Cardiac muscle cell (in vitro differentiated cells and primary cell): ENCODE measurements at regions not wholly inside any gene's neighbourhood (a gene's known extent, or its start where the extent isn't known, plus 50 kb on each side); places are given as distances from the start of the nearest gene placed in this dataset.

Experiments
- DNase-seq, 2 donors: peaks; one replicate each; pipeline versions ENCODE4 v3.0.0 to v3.0.0-alpha.2; 2010 to 2017; ENCODE audit warnings: low read depth in 1 of 2, low spot score in 1 of 2
- H3K27ac ChIP-seq: fragments of 200-600 bp; sonication (generic); 2 replicates; pipeline ENCODE4 v1.5.1; 2016
- H3K27me3 ChIP-seq: fragments of 200-600 bp; sonication (generic); 2 replicates; pipeline ENCODE4 v1.6.0; 2016; ENCODE audit warnings: control low read depth
- H3K36me3 ChIP-seq: fragments of 200-600 bp; sonication (generic); 2 replicates; pipeline ENCODE4 v1.5.1; 2016; ENCODE audit warnings: control low read depth
- H3K4me1 ChIP-seq: fragments of 200-600 bp; sonication (generic); 2 replicates; pipeline ENCODE4 v1.8.1; 2017; ENCODE audit warnings: low read depth, mild to moderate bottlenecking, mixed run types
- H3K4me3 ChIP-seq: fragments of 200-600 bp; sonication (generic); 2 replicates; pipeline ENCODE4 v1.5.1; 2016; ENCODE audit warnings: mild to moderate bottlenecking
- H3K9me3 ChIP-seq: fragments of 200-600 bp; sonication (generic); 2 replicates; pipeline ENCODE4 v1.5.1; 2017; ENCODE audit warnings: low read depth, mild to moderate bottlenecking, control low read depth
- TF ChIP-seq, protein P1 (sequence below): IDR thresholded peaks from 2 replicates; pipeline ENCODE4 v1.5.1; 2012; ENCODE audit warnings: low read depth, mild to moderate bottlenecking, low read length

DNA sequence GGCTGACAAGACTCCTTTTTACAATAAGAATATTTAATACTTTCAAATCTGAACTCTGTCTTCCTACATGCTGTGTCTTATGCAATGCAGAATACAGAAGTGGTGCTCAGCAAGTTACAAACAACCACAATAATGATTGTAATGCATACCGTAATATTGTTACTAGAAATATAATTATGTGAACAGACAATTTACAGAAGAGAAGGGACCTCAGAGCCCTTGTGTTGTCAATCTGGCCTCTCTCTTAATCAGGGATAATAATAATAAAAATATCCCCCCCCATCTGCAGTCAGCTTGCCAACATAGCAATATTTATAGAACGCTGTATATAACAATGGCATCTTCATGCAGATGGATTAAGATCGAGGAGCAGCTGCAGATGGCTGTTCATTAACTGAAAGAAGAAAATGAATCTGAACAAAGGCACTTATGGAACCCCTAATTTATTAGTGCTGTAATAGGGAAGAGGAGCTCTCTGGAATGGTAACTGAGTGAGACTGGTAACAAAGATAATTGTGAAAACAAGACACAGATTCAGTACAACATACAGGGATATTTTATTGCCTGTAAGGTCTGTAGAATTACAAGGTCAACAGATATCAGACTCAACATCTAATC lies 106.3 kb downstream of the TMEM26 start:
- peak in 1 of 2 donors; percentile 4 for DNase-seq
- Histone ChIP-seq H3K4me3 (no peak overlapping the region), H3K4me1 (no peaks in the 10 kb centered on the region), H3K27me3 (no peaks in the 10 kb centered on the region), H3K9me3 (no peaks in the 10 kb centered on the region), H3K36me3 (no peaks in the 10 kb centered on the region), H3K27ac (no peak overlapping the region)
- TF ChIP-seq, protein P1, sequence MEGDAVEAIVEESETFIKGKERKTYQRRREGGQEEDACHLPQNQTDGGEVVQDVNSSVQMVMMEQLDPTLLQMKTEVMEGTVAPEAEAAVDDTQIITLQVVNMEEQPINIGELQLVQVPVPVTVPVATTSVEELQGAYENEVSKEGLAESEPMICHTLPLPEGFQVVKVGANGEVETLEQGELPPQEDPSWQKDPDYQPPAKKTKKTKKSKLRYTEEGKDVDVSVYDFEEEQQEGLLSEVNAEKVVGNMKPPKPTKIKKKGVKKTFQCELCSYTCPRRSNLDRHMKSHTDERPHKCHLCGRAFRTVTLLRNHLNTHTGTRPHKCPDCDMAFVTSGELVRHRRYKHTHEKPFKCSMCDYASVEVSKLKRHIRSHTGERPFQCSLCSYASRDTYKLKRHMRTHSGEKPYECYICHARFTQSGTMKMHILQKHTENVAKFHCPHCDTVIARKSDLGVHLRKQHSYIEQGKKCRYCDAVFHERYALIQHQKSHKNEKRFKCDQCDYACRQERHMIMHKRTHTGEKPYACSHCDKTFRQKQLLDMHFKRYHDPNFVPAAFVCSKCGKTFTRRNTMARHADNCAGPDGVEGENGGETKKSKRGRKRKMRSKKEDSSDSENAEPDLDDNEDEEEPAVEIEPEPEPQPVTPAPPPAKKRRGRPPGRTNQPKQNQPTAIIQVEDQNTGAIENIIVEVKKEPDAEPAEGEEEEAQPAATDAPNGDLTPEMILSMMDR = no peak

DNA sequence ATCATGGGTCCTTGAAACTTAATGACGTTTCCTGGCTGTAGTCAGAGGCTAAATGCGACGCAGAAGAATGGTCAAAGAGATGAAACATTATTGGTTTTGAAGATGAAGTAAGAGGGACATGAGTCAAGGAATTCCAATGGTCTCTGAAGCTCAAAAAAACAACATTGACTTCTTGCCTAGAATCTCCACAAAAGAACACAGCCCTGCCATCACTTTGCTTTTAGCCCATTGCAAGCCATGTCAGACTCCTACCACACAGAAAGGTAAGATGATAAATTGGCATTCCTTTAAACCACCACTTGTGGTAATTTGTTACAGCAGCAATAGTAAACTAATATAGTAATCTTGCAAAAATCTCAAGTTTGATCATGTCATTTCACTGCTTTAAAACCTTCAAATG lies 109.4 kb downstream of the TMEM26 start:
- no peak overlapping the region for H3K4me3 ChIP-seq
- TF ChIP-seq, protein P1 = no peak
- H3K27ac ChIP-seq = no peak overlapping the region
- no peaks in the 10 kb centered on the region for H3K4me1 ChIP-seq
- no peaks in the 10 kb centered on the region for H3K36me3 ChIP-seq
- no peak for DNase-seq
- H3K27me3 ChIP-seq = no peaks in the 10 kb centered on the region
- no peaks in the 10 kb centered on the region for H3K9me3 ChIP-seq

DNA sequence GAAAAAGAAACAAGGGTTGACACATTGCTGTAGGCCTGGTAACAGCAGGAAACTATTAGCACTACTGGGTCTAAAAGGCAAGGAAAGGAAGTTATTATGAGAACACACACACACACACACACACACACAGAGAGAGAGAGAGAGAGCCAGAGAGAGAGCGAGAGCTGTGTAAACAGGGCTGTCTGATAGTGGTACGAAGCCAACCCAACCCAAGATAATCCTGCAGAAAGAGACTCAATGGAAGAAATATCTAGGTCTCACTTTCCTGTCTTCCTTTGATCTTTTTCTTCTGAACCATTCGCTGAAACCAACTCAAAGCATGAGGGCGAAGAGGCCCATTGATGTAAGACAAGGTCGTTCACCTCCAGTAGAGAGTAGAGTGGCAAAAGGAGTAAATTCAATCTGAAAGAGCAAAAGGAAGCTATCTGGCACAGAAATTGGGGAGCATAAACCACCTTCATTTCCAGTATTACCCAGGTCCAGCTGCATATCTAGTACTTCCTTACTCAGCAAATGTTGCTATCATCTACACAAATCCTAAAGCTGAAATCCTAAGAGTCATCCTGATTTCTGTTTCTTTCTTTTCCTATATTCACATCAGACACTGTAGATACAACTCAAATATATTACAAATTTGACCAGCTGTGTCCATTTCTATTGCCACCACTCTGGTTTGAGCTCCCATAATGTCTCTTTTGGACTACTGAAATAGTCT lies 110.2 kb downstream of the TMEM26 start:
- no peak for DNase-seq
- Histone ChIP-seq H3K27me3 (no peaks in the 10 kb centered on the region), H3K9me3 (no peaks in the 10 kb centered on the region), H3K27ac (no peak overlapping the region), H3K4me3 (no peak overlapping the region), H3K4me1 (no peaks in the 10 kb centered on the region), H3K36me3 (no peaks in the 10 kb centered on the region)
- TF ChIP-seq, protein P1 = no peak

DNA sequence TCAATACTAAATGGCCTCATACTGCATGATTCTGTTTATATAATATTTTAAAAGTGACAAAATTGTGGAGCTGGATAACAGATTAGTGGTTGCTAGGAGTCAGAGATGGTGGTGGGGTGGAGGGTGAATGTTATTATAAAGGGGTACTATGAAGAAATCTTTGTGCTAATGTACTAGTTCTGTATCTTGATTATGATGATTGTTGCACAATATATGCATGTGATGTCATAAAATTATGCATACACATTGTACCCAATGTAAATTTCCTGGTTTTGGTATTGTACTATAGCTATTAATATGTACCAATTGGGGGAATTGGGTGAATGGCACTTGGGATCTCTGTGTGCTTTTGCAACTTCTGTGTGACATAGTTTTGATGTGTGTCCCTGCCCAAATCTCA lies 112.2 kb downstream of the TMEM26 start:
- Histone ChIP-seq H3K4me3 (no peak overlapping the region), H3K4me1 (no peaks in the 10 kb centered on the region), H3K9me3 (no peaks in the 10 kb centered on the region), H3K36me3 (no peaks in the 10 kb centered on the region), H3K27ac (no peak overlapping the region), H3K27me3 (no peaks in the 10 kb centered on the region)
- TF ChIP-seq, protein P1 = no peak
- DNase-seq = no peak

DNA sequence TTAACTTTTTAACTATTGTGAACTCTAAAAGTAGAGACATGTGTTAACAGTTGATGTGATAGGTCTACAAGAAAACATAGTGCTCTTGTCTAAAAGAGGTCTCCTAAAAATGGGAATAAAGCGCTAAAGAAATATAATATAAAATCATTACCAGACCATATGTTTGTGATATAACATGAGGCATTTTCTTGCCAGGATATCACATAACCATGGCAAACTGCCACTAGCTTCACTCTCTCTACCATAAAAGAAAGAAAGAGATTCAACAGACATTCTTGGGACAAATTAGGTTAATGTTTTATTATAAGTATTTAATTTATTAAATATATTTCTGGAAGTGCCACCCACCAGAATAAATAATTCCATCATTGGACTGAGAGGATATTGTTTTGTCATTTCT lies 115.0 kb downstream of the TMEM26 start:
- Histone ChIP-seq H3K27ac (no peak overlapping the region), H3K4me3 (no peak overlapping the region), H3K4me1 (no peaks in the 10 kb centered on the region), H3K36me3 (no peaks in the 10 kb centered on the region), H3K27me3 (no peaks in the 10 kb centered on the region), H3K9me3 (no peaks in the 10 kb centered on the region)
- TF ChIP-seq, protein P1 = no peak
- no peak for DNase-seq
